ENCODE measurements at regions not wholly inside any gene's neighbourhood (a gene's known extent, or its start where the extent isn't known, plus 50 kb on each side); places are given as distances from the start of the nearest gene placed in this dataset.

DNA sequence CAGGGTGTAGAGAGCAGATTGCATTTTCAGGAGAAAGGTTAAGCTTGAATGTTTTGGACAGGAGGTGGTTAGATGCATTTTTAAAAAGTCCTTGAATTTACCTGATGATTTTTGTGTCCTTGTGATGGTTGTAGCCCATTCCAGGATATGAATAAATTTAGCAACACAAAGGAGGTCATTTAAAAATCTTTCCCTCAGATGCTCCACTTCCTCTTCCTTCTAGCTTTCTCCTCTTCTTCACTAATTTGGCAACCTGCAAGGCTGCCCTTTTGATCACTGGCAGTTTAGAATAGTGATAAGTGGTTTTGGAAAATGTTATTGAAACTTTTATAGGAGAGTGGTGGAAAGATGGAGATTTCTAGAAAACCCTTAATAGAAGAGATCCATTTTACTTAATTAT, 124.0 kb downstream of the LMO4 start:
- intact Hi-C loops (cut with micrococcal nuclease; ENCODE audit: unreplicated experiment): no loop called here
- Mint-ChIP-seq H3K9me3 (ENCODE audit: low read depth, unreplicated experiment) (peaks cover 2% of the 10 kb centered on the region), H3K27me3 (ENCODE audit: unreplicated experiment) (no peaks in the 10 kb centered on the region), H3K27ac (ENCODE audit: unreplicated experiment) (no peak overlapping the region), H3K36me3 (ENCODE audit: insufficient read depth, unreplicated experiment) (no peaks in the 10 kb centered on the region), H3K4me1 (ENCODE audit: low read depth, unreplicated experiment) (peaks cover 26% of the 10 kb centered on the region), H3K4me3 (ENCODE audit: low read depth, unreplicated experiment) (no peak overlapping the region)
- no TSS peak for BruUV-seq (replicated peaks)
- no peak for DNase-seq
- CTCF ChIA-PET: no interaction called here
- TF ChIP-seq, protein P1, sequence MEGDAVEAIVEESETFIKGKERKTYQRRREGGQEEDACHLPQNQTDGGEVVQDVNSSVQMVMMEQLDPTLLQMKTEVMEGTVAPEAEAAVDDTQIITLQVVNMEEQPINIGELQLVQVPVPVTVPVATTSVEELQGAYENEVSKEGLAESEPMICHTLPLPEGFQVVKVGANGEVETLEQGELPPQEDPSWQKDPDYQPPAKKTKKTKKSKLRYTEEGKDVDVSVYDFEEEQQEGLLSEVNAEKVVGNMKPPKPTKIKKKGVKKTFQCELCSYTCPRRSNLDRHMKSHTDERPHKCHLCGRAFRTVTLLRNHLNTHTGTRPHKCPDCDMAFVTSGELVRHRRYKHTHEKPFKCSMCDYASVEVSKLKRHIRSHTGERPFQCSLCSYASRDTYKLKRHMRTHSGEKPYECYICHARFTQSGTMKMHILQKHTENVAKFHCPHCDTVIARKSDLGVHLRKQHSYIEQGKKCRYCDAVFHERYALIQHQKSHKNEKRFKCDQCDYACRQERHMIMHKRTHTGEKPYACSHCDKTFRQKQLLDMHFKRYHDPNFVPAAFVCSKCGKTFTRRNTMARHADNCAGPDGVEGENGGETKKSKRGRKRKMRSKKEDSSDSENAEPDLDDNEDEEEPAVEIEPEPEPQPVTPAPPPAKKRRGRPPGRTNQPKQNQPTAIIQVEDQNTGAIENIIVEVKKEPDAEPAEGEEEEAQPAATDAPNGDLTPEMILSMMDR (IDR thresholded peaks at IDR 0.05; ENCODE audit: unreplicated experiment): no peak

DNA sequence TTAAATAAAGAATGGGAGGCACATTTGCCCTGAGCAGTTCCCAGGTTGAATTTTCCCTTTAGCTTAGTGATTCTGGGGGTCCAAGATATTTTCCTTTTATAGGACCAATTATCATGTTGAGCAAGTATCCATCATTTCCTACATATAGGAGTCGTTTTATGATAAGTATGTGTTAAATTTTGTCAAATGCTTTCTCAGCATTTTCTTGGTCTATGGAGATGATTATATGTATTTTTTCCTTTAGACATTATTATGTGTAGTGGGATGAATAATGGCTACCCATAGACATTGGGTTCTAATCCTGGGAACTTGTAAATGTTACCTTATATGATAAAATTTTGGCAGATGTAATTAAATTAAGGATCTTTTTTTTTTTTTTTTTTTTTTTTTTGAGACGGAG, 128.7 kb downstream of the LMO4 start:
- H3K27me3 Mint-ChIP-seq (ENCODE audit: unreplicated experiment): no peaks in the 10 kb centered on the region
- H3K4me1 Mint-ChIP-seq (ENCODE audit: low read depth, unreplicated experiment): peaks cover 6% of the 10 kb centered on the region
- TF ChIP-seq, protein P1 (IDR thresholded peaks at IDR 0.05; ENCODE audit: unreplicated experiment): no peak
- CTCF ChIA-PET: no interaction called here
- intact Hi-C loops (cut with micrococcal nuclease; ENCODE audit: unreplicated experiment): no loop called here
- no TSS peak for BruUV-seq (replicated peaks)
- H3K4me3 Mint-ChIP-seq (ENCODE audit: low read depth, unreplicated experiment): no peak overlapping the region
- H3K27ac Mint-ChIP-seq (ENCODE audit: unreplicated experiment): no peak overlapping the region
- H3K36me3 Mint-ChIP-seq (ENCODE audit: insufficient read depth, unreplicated experiment): no peaks in the 10 kb centered on the region
- H3K9me3 Mint-ChIP-seq (ENCODE audit: low read depth, unreplicated experiment): peaks cover 17% of the 10 kb centered on the region
- no peak for DNase-seq

DNA sequence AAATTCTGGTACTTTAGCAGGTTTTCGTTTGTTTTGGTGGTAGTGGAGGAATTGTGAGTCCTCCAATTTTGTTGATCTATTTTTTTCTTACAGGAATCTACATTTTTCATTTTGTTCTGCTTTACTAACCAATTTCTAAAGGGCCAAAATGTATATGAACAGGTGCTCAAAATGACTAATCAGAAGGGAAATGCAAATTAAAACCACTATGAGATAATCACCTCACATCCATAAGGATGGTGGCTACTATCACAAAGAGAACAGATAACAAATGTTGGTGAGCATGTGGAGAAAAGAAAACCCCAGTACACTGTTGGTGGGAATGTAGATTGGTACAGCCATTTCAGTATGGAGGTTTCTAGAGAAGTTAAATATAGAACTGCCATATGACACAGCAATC, 134.2 kb downstream of the LMO4 start:
- Mint-ChIP-seq H3K27ac (ENCODE audit: unreplicated experiment) (no peak overlapping the region), H3K36me3 (ENCODE audit: insufficient read depth, unreplicated experiment) (no peaks in the 10 kb centered on the region), H3K9me3 (ENCODE audit: low read depth, unreplicated experiment) (peaks cover 15% of the 10 kb centered on the region), H3K4me1 (ENCODE audit: low read depth, unreplicated experiment) (peaks cover 16% of the 10 kb centered on the region), H3K27me3 (ENCODE audit: unreplicated experiment) (no peaks in the 10 kb centered on the region), H3K4me3 (ENCODE audit: low read depth, unreplicated experiment) (no peak overlapping the region)
- BruUV-seq (replicated peaks): no TSS peak
- intact Hi-C loops (cut with micrococcal nuclease; ENCODE audit: unreplicated experiment): no loop called here
- DNase-seq: no peak
- TF ChIP-seq, protein P1 (IDR thresholded peaks at IDR 0.05; ENCODE audit: unreplicated experiment): no peak
- CTCF ChIA-PET: no interaction called here

DNA sequence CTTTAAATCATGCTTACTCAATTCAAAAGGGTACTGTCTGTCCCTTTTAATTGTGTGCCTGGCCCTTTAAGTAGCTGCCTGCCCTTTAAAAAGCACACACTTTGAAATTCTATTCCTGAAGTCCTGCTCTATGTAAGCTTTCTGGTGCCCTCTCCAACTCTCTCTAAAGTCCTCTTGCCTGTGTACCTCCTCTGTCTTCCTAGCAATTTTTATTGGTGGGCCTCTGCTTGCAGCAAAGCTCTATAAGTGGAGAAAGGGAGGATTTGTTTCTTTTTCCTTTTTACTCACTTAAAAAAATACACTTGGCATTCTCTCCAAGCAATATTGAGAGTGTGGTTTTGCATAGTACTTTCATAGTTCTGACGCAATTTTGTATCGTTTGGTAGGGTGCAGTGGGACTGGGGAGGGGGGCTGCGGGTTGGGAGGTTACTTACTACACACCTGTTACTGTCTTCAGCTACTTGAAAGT, 135.4 kb downstream of the LMO4 start:
- Mint-ChIP-seq H3K9me3 (ENCODE audit: low read depth, unreplicated experiment) (peaks cover 11% of the 10 kb centered on the region), H3K4me1 (ENCODE audit: low read depth, unreplicated experiment) (peaks cover 16% of the 10 kb centered on the region), H3K27me3 (ENCODE audit: unreplicated experiment) (no peaks in the 10 kb centered on the region), H3K4me3 (ENCODE audit: low read depth, unreplicated experiment) (no peak overlapping the region), H3K27ac (ENCODE audit: unreplicated experiment) (no peak overlapping the region), H3K36me3 (ENCODE audit: insufficient read depth, unreplicated experiment) (no peaks in the 10 kb centered on the region)
- CTCF ChIA-PET: interaction anchor here (0.8 kb wide), 1 partner anchor 13 kb away, joined by 3 read pairs; no protein-coding TSS in a partner anchor
- intact Hi-C loops (cut with micrococcal nuclease; ENCODE audit: unreplicated experiment): no loop called here
- DNase-seq: no peak
- no TSS peak for BruUV-seq (replicated peaks)
- TF ChIP-seq, protein P1 (IDR thresholded peaks at IDR 0.05; ENCODE audit: unreplicated experiment): no peak
